ENCODE measurements at regions not wholly inside any gene's neighbourhood (a gene's known extent, or its start where the extent isn't known, plus 50 kb on each side); places are given as distances from the start of the nearest gene placed in this dataset.
A peak's percentile ranks its signal among the peaks of the same experiment; 100 is the strongest.

GRCh38 chr2:239856620-239857285 is 168.4 kb downstream of the NDUFA10 start:
- Mint-ChIP-seq H3K4me1 (peaks cover 3 to 15% (median 3%) of the 10 kb centered on the region in 3 donors), H3K36me3 (no peaks in the 10 kb centered on the region), H3K27ac (no peak overlapping the region), H3K4me3 (no peak overlapping the region), H3K27me3 (peaks cover 15 to 52% of the 10 kb centered on the region in 2 donors), H3K9me3 (peaks cover 0 to 2% (median 0%) of the 10 kb centered on the region in 5 donors)
- Histone ChIP-seq H3K4me3 (ENCODE audit: low read length) (no peak overlapping the region), H3K27ac (ENCODE audit: low read depth, low read length) (no peak overlapping the region), H3K4me1 (ENCODE audit: insufficient read depth, low read length) (no peaks in the 10 kb centered on the region), H3K27me3 (ENCODE audit: insufficient read depth, low read length, poor library complexity, severe bottlenecking) (peaks cover under 1% of the 10 kb centered on the region), H3K9me3 (ENCODE audit: low read length) (no peaks in the 10 kb centered on the region), H3K36me3 (ENCODE audit: insufficient read depth, low read length) (no peaks in the 10 kb centered on the region)
- no peak for DNase-seq
- ChIA-PET CTCF (no interaction called here), POLR2A (no interaction called here)

- DNase-seq = no peak
- Mint-ChIP-seq H3K27ac (no peak overlapping the region), H3K27me3 (peaks cover 20 to 52% of the 10 kb centered on the region in 2 donors), H3K4me3 (no peak overlapping the region), H3K36me3 (peaks cover 0 to 7% (median 2%) of the 10 kb centered on the region in 3 donors), H3K9me3 (peaks cover under 1 to 8% (median 6%) of the 10 kb centered on the region in 5 donors), H3K4me1 (peaks cover 0 to 7% (median 0%) of the 10 kb centered on the region in 3 donors)
- H3K9me3 ChIP-seq (ENCODE audit: low read length) = no peaks in the 10 kb centered on the region
- H3K27ac ChIP-seq (ENCODE audit: low read depth, low read length) = no peak overlapping the region
- peaks cover 3% of the 10 kb centered on the region for H3K27me3 ChIP-seq (ENCODE audit: insufficient read depth, low read length, poor library complexity, severe bottlenecking)
- CTCF ChIA-PET = no interaction called here
- H3K36me3 ChIP-seq (ENCODE audit: insufficient read depth, low read length) = no peaks in the 10 kb centered on the region
- no peak overlapping the region for H3K4me3 ChIP-seq (ENCODE audit: low read length)
- H3K4me1 ChIP-seq (ENCODE audit: insufficient read depth, low read length) = no peaks in the 10 kb centered on the region
- POLR2A ChIA-PET = no interaction called here
Observed at GRCh38 chr2:239855863-239856587, 169.1 kb downstream of the NDUFA10 start.

GRCh38 chr2:239854596-239854995 is 170.5 kb downstream of the NDUFA10 start:
- H3K27me3 Mint-ChIP-seq = peaks cover 21 to 51% of the 10 kb centered on the region in 2 donors
- peaks cover 0 to 14% (median 2%) of the 10 kb centered on the region in 3 donors for H3K36me3 Mint-ChIP-seq
- H3K9me3 ChIP-seq (ENCODE audit: low read length) = no peaks in the 10 kb centered on the region
- peaks cover 10 to 20% (median 17%) of the 10 kb centered on the region in 5 donors for H3K9me3 Mint-ChIP-seq
- H3K27ac ChIP-seq (ENCODE audit: low read depth, low read length) = no peak overlapping the region
- H3K27ac Mint-ChIP-seq = no peak overlapping the region
- H3K4me3 ChIP-seq (ENCODE audit: low read length) = no peak overlapping the region
- peaks cover 3% of the 10 kb centered on the region for H3K27me3 ChIP-seq (ENCODE audit: insufficient read depth, low read length, poor library complexity, severe bottlenecking)
- no peaks in the 10 kb centered on the region for H3K36me3 ChIP-seq (ENCODE audit: insufficient read depth, low read length)
- no peaks in the 10 kb centered on the region for H3K4me1 Mint-ChIP-seq
- CTCF ChIA-PET = no interaction called here
- no peak overlapping the region for H3K4me3 Mint-ChIP-seq
- no peaks in the 10 kb centered on the region for H3K4me1 ChIP-seq (ENCODE audit: insufficient read depth, low read length)
- POLR2A ChIA-PET = no interaction called here
- no peak for DNase-seq

GRCh38 chr2:239853706-239854327 is 171.3 kb downstream of the NDUFA10 start:
- CTCF ChIA-PET = no interaction called here
- H3K27ac Mint-ChIP-seq = no peak overlapping the region

GRCh38 chr2:239853121-239853520 is 172.0 kb downstream of the NDUFA10 start:
- no peak overlapping the region for H3K4me3 ChIP-seq (ENCODE audit: low read length)
- POLR2A ChIA-PET = no interaction called here
- no peak overlapping the region for H3K27ac ChIP-seq (ENCODE audit: low read depth, low read length)

More at GRCh38 chr2:239853706-239854327, 171.3 kb downstream of the NDUFA10 start:
- no peak for DNase-seq
- no peak overlapping the region for H3K4me3 ChIP-seq (ENCODE audit: low read length)
- Mint-ChIP-seq H3K27me3 (peaks cover 21 to 46% of the 10 kb centered on the region in 2 donors), H3K4me1 (no peaks in the 10 kb centered on the region), H3K4me3 (no peak overlapping the region), H3K9me3 (peaks cover 10 to 25% (median 22%) of the 10 kb centered on the region in 5 donors), H3K36me3 (peaks cover 0 to 19% (median 4%) of the 10 kb centered on the region in 3 donors)
- POLR2A ChIA-PET = no interaction called here
- no peaks in the 10 kb centered on the region for H3K4me1 ChIP-seq (ENCODE audit: insufficient read depth, low read length)
- no peaks in the 10 kb centered on the region for H3K9me3 ChIP-seq (ENCODE audit: low read length)
- no peaks in the 10 kb centered on the region for H3K36me3 ChIP-seq (ENCODE audit: insufficient read depth, low read length)
- no peak overlapping the region for H3K27ac ChIP-seq (ENCODE audit: low read depth, low read length)
- peaks cover 3% of the 10 kb centered on the region for H3K27me3 ChIP-seq (ENCODE audit: insufficient read depth, low read length, poor library complexity, severe bottlenecking)

GRCh38 chr2:239852272-239852671 is 172.9 kb downstream of the NDUFA10 start:
- DNase-seq = no peak
- peaks cover 19 to 49% of the 10 kb centered on the region in 2 donors for H3K27me3 Mint-ChIP-seq
- H3K36me3 Mint-ChIP-seq = peaks cover 0 to 20% (median 5%) of the 10 kb centered on the region in 3 donors
- no peak overlapping the region for H3K4me3 Mint-ChIP-seq
- ChIA-PET POLR2A (no interaction called here), CTCF (no interaction called here)
- H3K4me3 ChIP-seq (ENCODE audit: low read length) = no peak overlapping the region
- no peaks in the 10 kb centered on the region for H3K9me3 ChIP-seq (ENCODE audit: low read length)
- H3K27me3 ChIP-seq (ENCODE audit: insufficient read depth, low read length, poor library complexity, severe bottlenecking) = peaks cover 3% of the 10 kb centered on the region
- peaks cover 10 to 25% (median 22%) of the 10 kb centered on the region in 5 donors for H3K9me3 Mint-ChIP-seq
- H3K27ac Mint-ChIP-seq = no peak overlapping the region
- no peak overlapping the region for H3K27ac ChIP-seq (ENCODE audit: low read depth, low read length)
- no peaks in the 10 kb centered on the region for H3K4me1 ChIP-seq (ENCODE audit: insufficient read depth, low read length)
- no peaks in the 10 kb centered on the region for H3K36me3 ChIP-seq (ENCODE audit: insufficient read depth, low read length)
- peaks cover under 1 to 1% (median 1%) of the 10 kb centered on the region in 3 donors for H3K4me1 Mint-ChIP-seq

More at GRCh38 chr2:239853121-239853520, 172.0 kb downstream of the NDUFA10 start:
- Histone ChIP-seq H3K9me3 (ENCODE audit: low read length) (no peaks in the 10 kb centered on the region), H3K4me1 (ENCODE audit: insufficient read depth, low read length) (no peaks in the 10 kb centered on the region), H3K27me3 (ENCODE audit: insufficient read depth, low read length, poor library complexity, severe bottlenecking) (peaks cover 3% of the 10 kb centered on the region), H3K36me3 (ENCODE audit: insufficient read depth, low read length) (no peaks in the 10 kb centered on the region)
- no peaks in the 10 kb centered on the region for H3K4me1 Mint-ChIP-seq
- peaks cover 20 to 49% of the 10 kb centered on the region in 2 donors for H3K27me3 Mint-ChIP-seq
- CTCF ChIA-PET = no interaction called here
- no peak overlapping the region for H3K4me3 Mint-ChIP-seq
- peaks cover 0 to 20% (median 5%) of the 10 kb centered on the region in 3 donors for H3K36me3 Mint-ChIP-seq
- H3K9me3 Mint-ChIP-seq = peaks cover 10 to 25% (median 22%) of the 10 kb centered on the region in 5 donors
- no peak overlapping the region for H3K27ac Mint-ChIP-seq
- DNase-seq = no peak

GRCh38 chr2:239846789-239847676 is 178.1 kb downstream of the NDUFA10 start:
- no peak for DNase-seq

More at GRCh38 chr2:239846789-239847676, 178.1 kb downstream of the NDUFA10 start:
- Histone ChIP-seq H3K4me1 (ENCODE audit: insufficient read depth, low read length) (peaks cover 7% of the 10 kb centered on the region), H3K27ac (ENCODE audit: low read depth, low read length) (no peak overlapping the region), H3K9me3 (ENCODE audit: low read length) (no peaks in the 10 kb centered on the region), H3K27me3 (ENCODE audit: insufficient read depth, low read length, poor library complexity, severe bottlenecking) (peaks cover 6% of the 10 kb centered on the region), H3K36me3 (ENCODE audit: insufficient read depth, low read length) (no peaks in the 10 kb centered on the region), H3K4me3 (ENCODE audit: low read length) (no peak overlapping the region)
- ChIA-PET POLR2A (no interaction called here), CTCF (no interaction called here)
- peak overlapping the region in 1 of 7 donors; percentile 12 for H3K4me3 Mint-ChIP-seq
- H3K36me3 Mint-ChIP-seq = peaks cover 0 to 42% (median 6%) of the 10 kb centered on the region in 3 donors
- H3K27ac Mint-ChIP-seq = peak overlapping the region in 1 of 8 donors; percentile 17
- H3K9me3 Mint-ChIP-seq = peaks cover 35 to 45% (median 37%) of the 10 kb centered on the region in 5 donors
- H3K27me3 Mint-ChIP-seq = peaks cover 14 to 57% of the 10 kb centered on the region in 2 donors
- H3K4me1 Mint-ChIP-seq = peaks cover 16 to 23% (median 16%) of the 10 kb centered on the region in 3 donors

Data from CD8-positive, alpha-beta memory T cell (primary cell).